ENCODE measurements at regions not wholly inside any gene's neighbourhood (a gene's known extent, or its start where the extent isn't known, plus 50 kb on each side); places are given as distances from the start of the nearest gene placed in this dataset.

DNA sequence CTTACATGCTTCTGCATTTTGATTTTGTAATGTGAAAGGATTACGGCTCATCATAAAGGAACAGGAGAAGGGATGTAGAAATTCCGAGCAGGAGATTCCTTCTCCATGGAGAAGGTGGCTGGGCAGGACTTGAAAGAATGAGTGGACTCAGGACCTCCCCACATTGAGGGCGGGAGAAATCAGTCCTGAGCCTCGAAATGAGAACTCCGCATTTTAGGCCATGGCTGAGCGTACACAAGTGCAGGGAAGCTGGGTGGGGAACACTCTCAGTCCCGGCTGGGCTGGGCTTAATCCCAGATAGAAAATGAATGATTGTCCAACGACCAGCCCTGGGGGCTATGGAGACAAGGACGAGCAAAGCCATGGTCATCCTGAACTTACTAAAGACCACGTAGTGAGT lies 402.3 kb upstream of the POU3F1 start:
- Histone ChIP-seq H3K9me3 (ENCODE audit: control insufficient read depth, low read length) (no peaks in the 10 kb centered on the region), H3K4me1 (ENCODE audit: control insufficient read depth, insufficient read depth, low read length) (peaks cover 13% of the 10 kb centered on the region), H3K27me3 (replicated peaks; ENCODE audit: control insufficient read depth, insufficient read depth, low read length) (peaks cover 17% of the 10 kb centered on the region), H3K36me3 (ENCODE audit: control insufficient read depth, insufficient read depth, low read length, severe bottlenecking) (no peaks in the 10 kb centered on the region), H3K9ac (ENCODE audit: low read length) (no peak overlapping the region), H3K4me3 (ENCODE audit: low read length) (no peak overlapping the region)
- DNase-seq (ENCODE audit: low read depth), result no peak

DNA sequence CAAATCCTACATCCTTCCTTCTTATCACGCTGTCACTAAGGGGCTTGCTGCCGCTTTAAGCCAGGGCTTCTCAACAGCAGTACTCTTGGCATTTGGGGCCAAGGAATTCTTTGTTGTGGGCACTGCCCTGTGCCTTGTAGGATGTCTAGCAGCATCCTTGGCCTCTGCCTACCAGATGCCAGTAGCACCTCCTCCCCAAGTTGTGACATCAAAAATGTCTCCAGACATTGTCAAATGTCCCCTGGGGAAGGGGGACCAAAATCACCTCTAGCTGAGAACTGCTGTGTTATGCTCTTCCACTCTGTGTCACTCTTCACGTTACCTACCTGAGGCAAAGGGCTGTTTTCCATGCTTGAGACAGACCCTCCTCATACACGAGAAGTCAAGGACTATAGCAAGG lies 400.3 kb upstream of the POU3F1 start:
- Histone ChIP-seq H3K27me3 (replicated peaks; ENCODE audit: control insufficient read depth, insufficient read depth, low read length) (peaks cover 17% of the 10 kb centered on the region), H3K4me1 (ENCODE audit: control insufficient read depth, insufficient read depth, low read length) (peaks cover 13% of the 10 kb centered on the region), H3K9ac (ENCODE audit: low read length) (no peak overlapping the region), H3K36me3 (ENCODE audit: control insufficient read depth, insufficient read depth, low read length, severe bottlenecking) (no peaks in the 10 kb centered on the region), H3K9me3 (ENCODE audit: control insufficient read depth, low read length) (peaks cover 7% of the 10 kb centered on the region), H3K4me3 (ENCODE audit: low read length) (no peak overlapping the region)
- DNase-seq (ENCODE audit: low read depth), result no peak

- no peaks in the 10 kb centered on the region for H3K36me3 ChIP-seq (ENCODE audit: control insufficient read depth, insufficient read depth, low read length, severe bottlenecking)
- peaks cover 17% of the 10 kb centered on the region for H3K27me3 ChIP-seq (replicated peaks; ENCODE audit: control insufficient read depth, insufficient read depth, low read length)
- no peak for DNase-seq (ENCODE audit: low read depth)
- no peak overlapping the region for H3K9ac ChIP-seq (ENCODE audit: low read length)
- H3K4me1 ChIP-seq (ENCODE audit: control insufficient read depth, insufficient read depth, low read length), result no peaks in the 10 kb centered on the region
- H3K9me3 ChIP-seq (ENCODE audit: control insufficient read depth, low read length), result peaks cover 23% of the 10 kb centered on the region
- no peak overlapping the region for H3K4me3 ChIP-seq (ENCODE audit: low read length)
Observed at GRCh38 chr1:38444770-38445442, 398.3 kb upstream of the POU3F1 start.

DNA sequence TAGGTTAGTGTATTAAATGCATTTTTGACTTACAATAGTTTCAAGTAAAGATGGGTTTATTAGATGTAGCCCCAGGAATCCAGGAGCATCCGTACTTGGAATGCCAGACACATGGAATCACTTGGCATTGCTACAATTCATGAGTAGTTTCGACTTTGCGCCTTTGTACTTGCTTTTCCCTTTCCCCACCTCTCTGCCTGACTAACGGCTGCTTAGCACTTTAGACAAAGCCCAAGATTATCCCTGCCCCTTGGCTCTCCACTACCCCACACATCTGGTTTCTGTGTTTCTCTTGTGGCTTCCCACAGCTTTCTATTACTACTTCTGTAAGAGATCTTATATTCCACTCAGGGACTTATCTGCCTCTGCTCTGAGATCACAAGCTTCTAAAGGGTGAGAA lies 397.7 kb upstream of the POU3F1 start:
- no peaks in the 10 kb centered on the region for H3K4me1 ChIP-seq (ENCODE audit: control insufficient read depth, insufficient read depth, low read length)
- peaks cover 26% of the 10 kb centered on the region for H3K9me3 ChIP-seq (ENCODE audit: control insufficient read depth, low read length)
- no peaks in the 10 kb centered on the region for H3K36me3 ChIP-seq (ENCODE audit: control insufficient read depth, insufficient read depth, low read length, severe bottlenecking)
- peaks cover 17% of the 10 kb centered on the region for H3K27me3 ChIP-seq (replicated peaks; ENCODE audit: control insufficient read depth, insufficient read depth, low read length)
- no peak overlapping the region for H3K4me3 ChIP-seq (ENCODE audit: low read length)
- no peak for DNase-seq (ENCODE audit: low read depth)
- H3K9ac ChIP-seq (ENCODE audit: low read length), result no peak overlapping the region

- Histone ChIP-seq H3K4me1 (ENCODE audit: control insufficient read depth, insufficient read depth, low read length) (no peaks in the 10 kb centered on the region), H3K9ac (ENCODE audit: low read length) (no peak overlapping the region), H3K36me3 (ENCODE audit: control insufficient read depth, insufficient read depth, low read length, severe bottlenecking) (no peaks in the 10 kb centered on the region), H3K27me3 (replicated peaks; ENCODE audit: control insufficient read depth, insufficient read depth, low read length) (peaks cover 1% of the 10 kb centered on the region), H3K4me3 (ENCODE audit: low read length) (no peak overlapping the region), H3K9me3 (ENCODE audit: control insufficient read depth, low read length) (peaks cover 30% of the 10 kb centered on the region)
- no peak for DNase-seq (ENCODE audit: low read depth)
Observed at GRCh38 chr1:38440402-38440801, 393.8 kb upstream of the POU3F1 start.

DNA sequence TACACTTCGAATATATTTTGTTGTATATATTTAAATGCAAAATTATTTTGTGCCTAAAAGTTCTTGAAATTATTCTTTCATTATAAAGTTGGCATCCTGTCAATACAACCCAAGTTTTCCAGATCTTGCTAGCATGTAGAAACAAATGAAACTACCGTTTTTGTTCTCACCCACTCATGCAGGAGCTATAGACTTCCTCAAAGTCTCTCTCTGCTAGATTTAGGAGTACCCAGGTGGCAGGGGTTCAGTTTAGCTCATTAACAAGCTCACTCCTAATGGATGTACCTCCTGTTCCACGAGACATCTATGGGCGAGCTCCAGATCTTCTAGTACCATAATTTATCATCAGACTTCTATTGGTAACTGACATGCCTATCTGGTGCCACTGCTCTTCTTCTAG lies 390.2 kb upstream of the POU3F1 start:
- H3K36me3 ChIP-seq (ENCODE audit: control insufficient read depth, insufficient read depth, low read length, severe bottlenecking), result no peaks in the 10 kb centered on the region
- no peaks in the 10 kb centered on the region for H3K4me1 ChIP-seq (ENCODE audit: control insufficient read depth, insufficient read depth, low read length)
- peaks cover 22% of the 10 kb centered on the region for H3K9me3 ChIP-seq (ENCODE audit: control insufficient read depth, low read length)
- H3K9ac ChIP-seq (ENCODE audit: low read length), result no peak overlapping the region
- DNase-seq (ENCODE audit: low read depth), result no peak
- H3K27me3 ChIP-seq (replicated peaks; ENCODE audit: control insufficient read depth, insufficient read depth, low read length), result peaks cover under 1% of the 10 kb centered on the region
- no peak overlapping the region for H3K4me3 ChIP-seq (ENCODE audit: low read length)

DNA sequence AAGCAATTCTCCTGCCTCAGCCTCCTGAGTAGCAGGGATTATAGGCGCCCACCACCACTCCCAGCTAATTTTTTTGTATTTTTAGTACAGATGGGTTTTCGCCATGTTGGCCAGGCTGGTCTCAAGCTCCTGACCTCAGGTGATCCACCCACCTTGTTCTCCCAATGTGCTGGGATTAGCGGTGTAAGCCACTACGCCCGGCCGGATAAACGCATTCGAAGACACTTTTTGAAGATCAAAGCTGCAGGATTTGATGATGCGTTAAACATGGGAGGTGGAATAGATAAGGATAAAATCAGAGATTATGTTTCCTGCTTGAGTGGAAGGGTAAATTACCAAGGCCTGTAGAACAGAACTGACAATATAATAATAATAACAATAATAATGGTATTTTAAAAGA lies 389.4 kb upstream of the POU3F1 start:
- H3K27me3 ChIP-seq (replicated peaks; ENCODE audit: control insufficient read depth, insufficient read depth, low read length), result peaks cover 8% of the 10 kb centered on the region
- DNase-seq (ENCODE audit: low read depth), result no peak
- no peak overlapping the region for H3K4me3 ChIP-seq (ENCODE audit: low read length)
- no peak overlapping the region for H3K9ac ChIP-seq (ENCODE audit: low read length)
- H3K9me3 ChIP-seq (ENCODE audit: control insufficient read depth, low read length), result peaks cover 17% of the 10 kb centered on the region
- H3K4me1 ChIP-seq (ENCODE audit: control insufficient read depth, insufficient read depth, low read length), result no peaks in the 10 kb centered on the region
- H3K36me3 ChIP-seq (ENCODE audit: control insufficient read depth, insufficient read depth, low read length, severe bottlenecking), result no peaks in the 10 kb centered on the region

- Histone ChIP-seq H3K9ac (ENCODE audit: low read length) (no peak overlapping the region), H3K9me3 (ENCODE audit: control insufficient read depth, low read length) (peaks cover 1% of the 10 kb centered on the region), H3K4me1 (ENCODE audit: control insufficient read depth, insufficient read depth, low read length) (no peaks in the 10 kb centered on the region), H3K36me3 (ENCODE audit: control insufficient read depth, insufficient read depth, low read length, severe bottlenecking) (no peaks in the 10 kb centered on the region), H3K4me3 (ENCODE audit: low read length) (no peak overlapping the region), H3K27me3 (replicated peaks; ENCODE audit: control insufficient read depth, insufficient read depth, low read length) (peaks cover 11% of the 10 kb centered on the region)
- no peak for DNase-seq (ENCODE audit: low read depth)
Observed at GRCh38 chr1:38433084-38433722, 386.6 kb upstream of the POU3F1 start.

DNA sequence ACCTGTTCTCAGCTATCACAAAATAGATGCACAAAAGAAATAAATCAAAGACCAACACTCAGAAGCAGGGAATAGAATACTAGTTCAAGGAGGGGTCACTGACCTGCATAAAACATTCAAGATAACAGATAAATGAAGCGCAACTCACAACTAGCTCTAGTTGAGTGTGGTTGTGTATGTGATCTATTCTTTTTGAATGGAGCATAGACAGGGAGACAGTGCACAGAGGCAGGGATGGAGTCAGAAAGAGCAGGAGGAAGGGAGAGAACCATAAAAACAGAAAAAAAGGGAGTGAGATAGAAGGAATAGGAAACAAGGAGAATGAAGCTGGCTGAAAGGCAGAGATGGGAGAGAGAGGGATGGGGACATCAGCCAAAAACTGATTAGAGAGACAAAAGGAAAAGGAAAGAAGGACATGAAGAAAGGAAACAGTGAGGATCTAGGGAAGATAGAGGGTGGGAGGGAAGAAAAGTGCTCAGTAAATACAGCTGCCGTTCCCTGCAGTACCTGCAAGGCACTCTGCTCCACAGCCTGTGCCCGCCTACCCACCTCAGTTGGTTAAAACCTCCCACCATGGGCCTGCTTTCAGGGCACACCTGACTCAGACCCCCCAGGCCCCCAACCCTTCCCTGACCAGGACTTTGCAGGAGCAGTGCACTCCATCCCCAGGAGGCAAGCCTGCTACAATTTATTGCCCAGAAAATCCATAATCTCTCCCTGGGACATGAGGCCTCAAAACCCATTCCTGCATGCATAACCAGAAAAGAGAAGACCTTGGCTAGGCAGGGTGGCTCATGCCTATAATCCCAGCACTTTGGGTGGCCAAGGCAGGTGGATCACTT lies 385.2 kb upstream of the POU3F1 start:
- no peak for DNase-seq (ENCODE audit: low read depth)
- no peaks in the 10 kb centered on the region for H3K9me3 ChIP-seq (ENCODE audit: control insufficient read depth, low read length)
- H3K4me3 ChIP-seq (ENCODE audit: low read length), result no peak overlapping the region
- peaks cover 11% of the 10 kb centered on the region for H3K27me3 ChIP-seq (replicated peaks; ENCODE audit: control insufficient read depth, insufficient read depth, low read length)
- no peak overlapping the region for H3K9ac ChIP-seq (ENCODE audit: low read length)
- H3K36me3 ChIP-seq (ENCODE audit: control insufficient read depth, insufficient read depth, low read length, severe bottlenecking), result no peaks in the 10 kb centered on the region
- no peaks in the 10 kb centered on the region for H3K4me1 ChIP-seq (ENCODE audit: control insufficient read depth, insufficient read depth, low read length)

- Histone ChIP-seq H3K27me3 (replicated peaks; ENCODE audit: control insufficient read depth, insufficient read depth, low read length) (peaks cover 11% of the 10 kb centered on the region), H3K9ac (ENCODE audit: low read length) (no peak overlapping the region), H3K4me1 (ENCODE audit: control insufficient read depth, insufficient read depth, low read length) (no peaks in the 10 kb centered on the region), H3K4me3 (ENCODE audit: low read length) (no peak overlapping the region), H3K36me3 (ENCODE audit: control insufficient read depth, insufficient read depth, low read length, severe bottlenecking) (no peaks in the 10 kb centered on the region), H3K9me3 (ENCODE audit: control insufficient read depth, low read length) (no peaks in the 10 kb centered on the region)
- DNase-seq (ENCODE audit: low read depth), result no peak
Observed at GRCh38 chr1:38430949-38431348, 384.4 kb upstream of the POU3F1 start.

DNA sequence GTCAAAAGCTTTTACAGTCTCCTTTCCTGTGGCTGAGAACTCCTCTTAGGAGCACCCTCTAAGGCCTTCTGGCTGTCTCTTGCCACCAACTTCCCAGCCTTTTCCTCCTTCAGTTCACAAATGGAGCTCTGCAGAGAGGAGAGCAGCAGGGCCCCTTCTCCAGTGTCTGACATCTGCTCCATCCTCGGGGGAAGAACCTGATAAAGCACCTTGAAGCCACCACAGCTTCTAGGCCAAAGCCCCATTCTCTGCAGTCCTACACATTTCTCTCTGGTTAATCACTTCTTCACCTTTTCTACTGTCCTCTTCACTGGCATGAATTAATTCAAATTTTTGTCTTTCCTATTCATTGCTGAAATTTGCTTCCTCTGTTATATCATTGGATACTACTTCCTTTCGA lies 378.1 kb upstream of the POU3F1 start:
- H3K27me3 ChIP-seq (replicated peaks; ENCODE audit: control insufficient read depth, insufficient read depth, low read length), result no peaks in the 10 kb centered on the region
- no peaks in the 10 kb centered on the region for H3K36me3 ChIP-seq (ENCODE audit: control insufficient read depth, insufficient read depth, low read length, severe bottlenecking)
- no peak overlapping the region for H3K9ac ChIP-seq (ENCODE audit: low read length)
- no peak for DNase-seq (ENCODE audit: low read depth)
- no peak overlapping the region for H3K4me3 ChIP-seq (ENCODE audit: low read length)
- H3K9me3 ChIP-seq (ENCODE audit: control insufficient read depth, low read length), result no peaks in the 10 kb centered on the region
- no peaks in the 10 kb centered on the region for H3K4me1 ChIP-seq (ENCODE audit: control insufficient read depth, insufficient read depth, low read length)

All from adipocyte (in vitro differentiated cells).